NCI-H187 treated with DMSO at 0.1 percent for 48 hours (cell line): ENCODE measurements at regions not wholly inside any gene's neighbourhood (a gene's known extent, or its start where the extent isn't known, plus 50 kb on each side); places are given as distances from the start of the nearest gene placed in this dataset.
"Not testable (repeated sequence)": the region's sequence is repeated elsewhere in the genome, so short reads cannot be mapped to it uniquely, and the experiment has no call there.

Experiments
- DNase-seq: peaks from one replicate; lab custom pipeline; 2025; lab: John Stamatoyannopoulos, UW

- DNase-seq, result no peak
Measured at GRCh38 chr14:40691066-40691465, 915.6 kb upstream of the LRFN5 start.

- no peak for DNase-seq
Measured at GRCh38 chr14:40685764-40686163, 920.9 kb upstream of the LRFN5 start.

GRCh38 chr14:40684328-40684727, 922.3 kb upstream of the LRFN5 start:
- no peak for DNase-seq

GRCh38 chr14:40682131-40682913, 924.4 kb upstream of the LRFN5 start:
- no peak for DNase-seq

GRCh38 chr14:40679256-40679655, 927.4 kb upstream of the LRFN5 start:
- DNase-seq, result no peak

GRCh38 chr14:40677206-40677605, 929.5 kb upstream of the LRFN5 start:
- not testable (repeated sequence) for DNase-seq

- DNase-seq, result no peak
Measured at GRCh38 chr14:40674502-40674901, 932.2 kb upstream of the LRFN5 start.

- no peak for DNase-seq
Measured at GRCh38 chr14:40656311-40656710, 950.4 kb upstream of the LRFN5 start.

GRCh38 chr14:40652089-40652691, 954.5 kb upstream of the LRFN5 start:
- no peak for DNase-seq

- no peak for DNase-seq
Measured at GRCh38 chr14:40630471-40630870, 976.2 kb upstream of the LRFN5 start.

GRCh38 chr14:40629551-40630137, 977.0 kb upstream of the LRFN5 start:
- DNase-seq, result not testable (repeated sequence)

- no peak for DNase-seq
Measured at GRCh38 chr14:40629144-40629543, 977.5 kb upstream of the LRFN5 start.

GRCh38 chr14:40623643-40624042, 983.0 kb upstream of the LRFN5 start:
- no peak for DNase-seq

GRCh38 chr14:40618225-40618898, 988.3 kb upstream of the LRFN5 start:
- DNase-seq, result no peak

GRCh38 chr14:40616579-40616978, 990.1 kb upstream of the LRFN5 start:
- no peak for DNase-seq

GRCh38 chr14:40601063-40601462, 1005.6 kb upstream of the LRFN5 start:
- no peak for DNase-seq

GRCh38 chr14:40599725-40600124, 1007.0 kb upstream of the LRFN5 start:
- DNase-seq, result no peak

GRCh38 chr14:40581264-40581663, 1025.4 kb upstream of the LRFN5 start:
- DNase-seq, result no peak

- no peak for DNase-seq
Measured at GRCh38 chr14:40576880-40577478, 1029.7 kb upstream of the LRFN5 start.

- no peak for DNase-seq
Measured at GRCh38 chr14:40574780-40575179, 1031.9 kb upstream of the LRFN5 start.

- DNase-seq, result no peak
Measured at GRCh38 chr14:40525314-40525713, 1081.4 kb upstream of the LRFN5 start.

GRCh38 chr14:40523123-40523522, 1083.6 kb upstream of the LRFN5 start:
- no peak for DNase-seq
